ENCODE measurements at regions not wholly inside any gene's neighbourhood (a gene's known extent, or its start where the extent isn't known, plus 50 kb on each side); places are given as distances from the start of the nearest gene placed in this dataset.

GRCh38 chr1:119316870-119317416, 51.6 kb upstream of the HAO2 start:
- TF ChIP-seq RAD21 (IDR thresholded peaks at IDR 0.05; ENCODE audit: low read depth) (no peak), NFIC (IDR thresholded peaks at IDR 0.05) (no peak), REST (IDR thresholded peaks at IDR 0.05; ENCODE audit: low read depth) (no peak), EP300 (IDR thresholded peaks at IDR 0.05; ENCODE audit: borderline replicate concordance) (no peak), CEBPB (IDR thresholded peaks at IDR 0.05) (no peak), CREB1 (IDR thresholded peaks at IDR 0.05; ENCODE audit: low read depth) (no peak), TEAD4 (IDR thresholded peaks at IDR 0.05) (no peak), EGR1 (IDR thresholded peaks at IDR 0.05) (no peak), USF1 (IDR thresholded peaks at IDR 0.05) (no peak), TAF1 (IDR thresholded peaks at IDR 0.05; ENCODE audit: low read depth) (no peak), TCF12 (IDR thresholded peaks at IDR 0.05; ENCODE audit: low read depth) (no peak)

All from Ishikawa (cell line).